WI38 (cell line): ENCODE measurements at regions not wholly inside any gene's neighbourhood (a gene's known extent, or its start where the extent isn't known, plus 50 kb on each side); places are given as distances from the start of the nearest gene placed in this dataset.

Experiments used
- H3K4me3 ChIP-seq: 2 replicates; pipeline ENCODE4 v1.5.1; 2011; ENCODE audit warnings: low read depth, mild to moderate bottlenecking, control low read depth, low read length
- CTCF ChIP-seq: IDR thresholded peaks from 2 replicates; pipeline ENCODE4 v1.5.1; 2012; ENCODE audit warnings: low read depth, mild to moderate bottlenecking, control low read depth, low read length

DNA sequence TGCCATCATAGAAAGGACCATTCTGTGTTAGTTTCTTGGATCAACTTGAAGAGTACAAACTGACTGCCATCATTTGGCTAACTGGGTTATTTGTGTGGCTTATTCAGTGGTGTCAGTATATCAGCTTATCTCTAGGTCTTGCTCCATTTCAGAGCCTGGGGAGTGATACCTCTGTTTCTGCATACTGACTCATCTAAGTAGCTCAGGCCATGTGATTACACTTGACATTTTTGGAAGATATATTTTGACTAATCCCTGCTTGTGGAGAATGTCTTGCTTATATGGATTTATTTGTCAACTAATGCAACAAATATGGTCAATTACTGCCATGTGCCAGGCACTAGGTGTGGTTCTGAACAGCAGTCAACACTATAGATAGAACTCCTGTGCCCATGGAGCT lies 311.7 kb downstream of the YTHDC2 start:
- no peak overlapping the region for H3K4me3 ChIP-seq
- TF ChIP-seq CTCF, result no peak

GRCh38 chr5:113846941-113847340 lies 333.4 kb downstream of the YTHDC2 start:
- TF ChIP-seq CTCF, result no peak
- H3K4me3 ChIP-seq, result no peak overlapping the region

DNA sequence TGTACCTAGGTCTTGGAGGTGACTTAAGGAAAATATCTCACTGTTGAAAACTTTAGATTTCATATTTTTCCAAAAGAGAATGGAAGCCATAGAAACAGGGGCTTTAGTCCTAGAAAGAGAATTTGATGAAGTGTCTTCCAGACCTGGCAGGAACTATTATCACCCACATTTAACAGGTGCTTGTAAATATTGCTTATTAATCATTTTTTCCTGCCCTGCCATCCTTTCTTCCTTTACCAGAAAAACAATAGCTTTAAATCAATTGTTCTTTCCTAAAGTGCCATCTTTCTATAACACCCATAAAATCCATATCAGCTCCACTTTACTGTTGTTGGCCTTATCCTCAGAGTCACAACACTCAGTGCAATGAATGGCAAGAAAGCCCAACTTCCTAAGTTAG lies 350.9 kb downstream of the YTHDC2 start:
- H3K4me3 ChIP-seq, result no peak overlapping the region
- no peak for TF ChIP-seq CTCF

GRCh38 chr5:113866763-113867162 lies 353.3 kb downstream of the YTHDC2 start:
- TF ChIP-seq CTCF, result no peak
- no peak overlapping the region for H3K4me3 ChIP-seq

GRCh38 chr5:113869611-113870010 lies 356.1 kb downstream of the YTHDC2 start:
- H3K4me3 ChIP-seq, result no peak overlapping the region
- TF ChIP-seq CTCF, result no peak

- TF ChIP-seq CTCF, result no peak
Observed at GRCh38 chr5:113871972-113872371, 358.5 kb downstream of the YTHDC2 start.

DNA sequence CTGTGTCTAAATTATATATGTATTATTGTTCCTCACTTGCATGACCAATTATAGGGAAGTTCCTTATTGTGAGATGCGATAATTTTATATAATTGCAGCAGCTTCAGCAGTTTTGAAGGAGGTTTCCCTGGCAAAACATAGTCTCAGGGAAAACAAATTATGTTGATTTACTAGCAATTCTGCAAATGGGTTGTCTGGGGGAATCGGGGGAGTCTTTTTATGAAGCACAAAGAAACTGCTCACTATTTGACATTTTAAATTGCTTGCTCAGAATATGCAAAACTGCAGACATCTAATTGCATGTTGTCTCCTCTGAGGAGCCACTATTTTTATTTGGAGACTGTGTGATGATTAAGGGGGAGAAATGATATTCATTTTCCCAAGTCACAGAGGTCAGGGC lies 361.6 kb downstream of the YTHDC2 start:
- H3K4me3 ChIP-seq, result no peak overlapping the region
- TF ChIP-seq CTCF, result no peak

More at GRCh38 chr5:113871972-113872371, 358.5 kb downstream of the YTHDC2 start:
- H3K4me3 ChIP-seq, result no peak overlapping the region

- H3K4me3 ChIP-seq, result no peak overlapping the region
- no peak for TF ChIP-seq CTCF
Observed at GRCh38 chr5:113891491-113891890, 378.0 kb downstream of the YTHDC2 start.
